Stimulated activated CD4-positive, alpha-beta T cell treated with anti-CD3 and anti-CD28 coated beads, Interleukin-1b, Interleukin-23, amount 100 ng/mL, for 1 hour (primary cell): ENCODE measurements at regions not wholly inside any gene's neighbourhood (a gene's known extent, or its start where the extent isn't known, plus 50 kb on each side); places are given as distances from the start of the nearest gene placed in this dataset.

ENCODE experiments used
- DNase-seq, 2 donors: peaks; one replicate each; pipeline ENCODE4 v3.0.0-alpha.2; 2020; ENCODE audit warnings: low read depth in 2 of 2

GRCh38 chr1:5388622-5389021 lies 603.6 kb downstream of the NPHP4 start:
- DNase-seq: no peak

- DNase-seq: no peak
Measured at GRCh38 chr1:5386371-5386770, 605.9 kb downstream of the NPHP4 start.

- DNase-seq: no peak
Measured at GRCh38 chr1:5385956-5386355, 606.3 kb downstream of the NPHP4 start.

- no peak for DNase-seq
Measured at GRCh38 chr1:5385096-5385799, 607.0 kb downstream of the NPHP4 start.

- no peak for DNase-seq
Measured at GRCh38 chr1:5381491-5381890, 610.7 kb downstream of the NPHP4 start.

- DNase-seq: no peak
Measured at GRCh38 chr1:5379176-5379759, 613.0 kb downstream of the NPHP4 start.

- no peak for DNase-seq
Measured at GRCh38 chr1:5376538-5377247, 615.5 kb downstream of the NPHP4 start.

GRCh38 chr1:5375481-5375880 lies 616.7 kb downstream of the NPHP4 start:
- no peak for DNase-seq

- no peak for DNase-seq
Measured at GRCh38 chr1:5374192-5374591, 618.0 kb downstream of the NPHP4 start.

- no peak for DNase-seq
Measured at GRCh38 chr1:5373281-5373680, 618.9 kb downstream of the NPHP4 start.

GRCh38 chr1:5371270-5371669 lies 621.0 kb downstream of the NPHP4 start:
- DNase-seq: no peak

GRCh38 chr1:5370311-5370710 lies 621.9 kb downstream of the NPHP4 start:
- DNase-seq: peak in 1 of 2 donors; percentile 2

GRCh38 chr1:5369223-5369622 lies 623.0 kb downstream of the NPHP4 start:
- DNase-seq: no peak

- DNase-seq: no peak
Measured at GRCh38 chr1:5368201-5368600, 624.0 kb downstream of the NPHP4 start.

GRCh38 chr1:5367306-5367705 lies 624.9 kb downstream of the NPHP4 start:
- DNase-seq: no peak

GRCh38 chr1:5365751-5366150 lies 626.5 kb downstream of the NPHP4 start:
- no peak for DNase-seq

- no peak for DNase-seq
Measured at GRCh38 chr1:5364591-5364990, 627.6 kb downstream of the NPHP4 start.

- no peak for DNase-seq
Measured at GRCh38 chr1:5354681-5355080, 637.5 kb downstream of the NPHP4 start.

- DNase-seq: no peak
Measured at GRCh38 chr1:5351366-5351765, 640.9 kb downstream of the NPHP4 start.

- no peak for DNase-seq
Measured at GRCh38 chr1:5349526-5349925, 642.7 kb downstream of the NPHP4 start.

- no peak for DNase-seq
Measured at GRCh38 chr1:5348732-5349465, 643.3 kb downstream of the NPHP4 start.

GRCh38 chr1:5347726-5348125 lies 644.5 kb downstream of the NPHP4 start:
- DNase-seq: no peak
